Stimulated activated CD4-positive, alpha-beta T cell treated with anti-CD3 and anti-CD28 coated beads, Interleukin-2, amount 100 ng/mL, for 24 hours (primary cell): ENCODE measurements at regions not wholly inside any gene's neighbourhood (a gene's known extent, or its start where the extent isn't known, plus 50 kb on each side); places are given as distances from the start of the nearest gene placed in this dataset.

Experiments
- DNase-seq, 2 donors: peaks; one replicate each; pipeline ENCODE4 v3.0.0-alpha.2; 2020

- no peak for DNase-seq
These were observed 197.7 kb downstream of the CD47 start for GRCh38 chr3:107892955-107893624.

GRCh38 chr3:107884719-107885460 is 205.9 kb downstream of the CD47 start:
- no peak for DNase-seq

GRCh38 chr3:107884028-107884427 is 206.8 kb downstream of the CD47 start:
- no peak for DNase-seq

DNA sequence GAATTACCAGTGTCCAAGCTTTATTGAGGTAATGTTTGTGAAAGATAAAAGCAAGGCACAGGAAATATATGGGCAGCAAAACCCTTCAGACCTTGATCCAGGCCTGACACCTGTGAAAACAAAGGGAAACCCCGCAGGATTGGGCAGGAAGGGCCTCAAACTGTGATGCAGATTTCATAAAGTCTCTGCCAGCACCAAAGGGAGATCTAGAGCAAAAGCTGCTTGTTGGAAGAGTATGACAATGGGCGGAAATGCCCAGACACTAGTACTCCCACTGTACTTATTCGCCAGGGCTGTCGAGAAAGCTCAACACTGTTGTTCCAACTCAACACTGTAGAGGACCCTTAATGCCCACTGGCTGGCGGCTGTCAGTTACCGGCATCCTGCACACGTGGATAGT is 207.9 kb downstream of the CD47 start:
- no peak for DNase-seq

DNA sequence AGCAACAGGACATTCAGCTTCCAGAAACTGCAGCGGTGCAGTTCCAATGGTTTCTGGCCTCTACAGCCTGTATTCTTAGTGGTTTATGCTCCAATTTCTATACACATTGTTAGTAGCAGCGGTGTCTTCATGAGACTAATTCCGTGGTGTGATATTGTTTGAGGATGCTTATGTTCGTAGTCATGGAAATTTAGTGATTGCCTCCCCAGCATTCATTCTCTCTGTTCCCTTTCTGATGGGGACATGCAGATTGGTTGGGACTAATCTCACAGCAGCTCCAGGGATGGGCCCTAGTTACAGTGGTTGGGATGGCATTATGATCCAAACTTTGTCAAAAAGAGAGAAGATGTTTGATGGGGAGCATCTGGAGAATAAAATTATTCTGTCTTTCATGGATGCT is 208.6 kb downstream of the CD47 start:
- DNase-seq, result no peak

DNA sequence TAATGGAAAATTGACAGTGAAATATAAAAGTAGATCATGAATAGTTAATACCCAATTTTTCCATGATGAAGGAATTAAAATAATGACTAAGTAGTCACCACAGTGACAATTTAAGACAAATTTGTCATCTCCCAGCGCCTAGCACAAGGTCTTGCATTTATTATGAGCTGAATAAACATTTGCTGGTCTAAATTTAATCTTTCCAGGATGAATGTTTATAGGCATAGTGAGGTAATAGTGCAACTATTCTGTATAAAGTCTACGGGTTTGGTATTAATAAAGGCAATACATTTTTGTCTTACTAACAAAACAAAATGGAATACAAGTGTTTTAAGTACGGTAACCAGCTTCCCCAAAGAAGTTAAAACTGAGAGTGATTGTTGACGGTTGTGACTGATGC is 209.3 kb downstream of the CD47 start:
- DNase-seq, result no peak

GRCh38 chr3:107880702-107881101 is 210.1 kb downstream of the CD47 start:
- no peak for DNase-seq

DNA sequence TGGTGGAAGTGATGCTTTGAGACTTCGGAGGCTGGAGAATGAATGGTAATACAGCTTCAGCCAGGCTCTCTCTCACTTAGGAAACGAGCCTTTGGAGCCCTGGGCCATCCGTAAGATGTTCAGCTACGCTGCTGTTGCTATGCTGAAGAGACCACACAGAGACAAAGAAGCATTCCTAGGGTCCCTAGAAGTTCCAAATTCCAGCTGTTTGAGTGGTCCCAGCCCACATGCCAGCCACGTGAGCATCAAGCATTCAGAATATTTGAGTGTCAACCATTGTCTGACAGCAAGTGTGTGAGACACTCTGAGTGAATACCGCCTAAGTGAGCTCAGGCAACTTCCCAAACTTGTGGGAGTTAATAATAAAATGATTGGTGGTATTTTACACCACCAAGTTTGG is 212.9 kb downstream of the CD47 start:
- no peak for DNase-seq

DNA sequence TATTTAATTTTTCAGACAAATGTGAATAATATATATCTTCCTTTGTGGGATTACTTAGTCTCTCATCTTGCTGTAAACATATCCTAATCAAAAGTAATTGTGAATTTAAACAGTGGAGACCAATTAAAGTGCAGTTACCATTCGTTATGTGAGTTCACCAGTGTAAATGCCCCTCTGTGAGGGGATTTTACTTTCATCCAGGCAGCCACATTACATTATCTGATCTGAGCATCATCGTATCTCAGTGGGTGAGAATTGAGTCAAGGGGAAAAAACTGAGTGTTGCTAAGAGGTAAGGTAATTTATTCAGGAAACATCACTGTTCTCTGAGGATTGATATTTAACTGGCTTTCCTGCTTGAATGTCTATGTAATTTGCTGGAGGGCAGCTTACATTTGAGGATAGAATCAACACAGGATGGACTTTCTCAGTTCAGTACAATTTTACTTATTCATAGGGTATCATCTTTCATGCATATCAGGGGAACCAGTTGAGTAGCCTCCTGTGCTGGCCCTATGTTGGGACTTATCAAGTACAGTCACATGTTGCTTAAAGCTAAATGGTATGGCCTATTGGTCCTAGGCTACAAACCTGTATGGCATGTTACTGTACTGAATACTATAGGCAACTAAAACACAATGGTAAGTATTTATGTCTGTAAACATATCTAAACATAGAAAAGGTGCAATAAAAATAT is 219.7 kb downstream of the CD47 start:
- no peak for DNase-seq

DNA sequence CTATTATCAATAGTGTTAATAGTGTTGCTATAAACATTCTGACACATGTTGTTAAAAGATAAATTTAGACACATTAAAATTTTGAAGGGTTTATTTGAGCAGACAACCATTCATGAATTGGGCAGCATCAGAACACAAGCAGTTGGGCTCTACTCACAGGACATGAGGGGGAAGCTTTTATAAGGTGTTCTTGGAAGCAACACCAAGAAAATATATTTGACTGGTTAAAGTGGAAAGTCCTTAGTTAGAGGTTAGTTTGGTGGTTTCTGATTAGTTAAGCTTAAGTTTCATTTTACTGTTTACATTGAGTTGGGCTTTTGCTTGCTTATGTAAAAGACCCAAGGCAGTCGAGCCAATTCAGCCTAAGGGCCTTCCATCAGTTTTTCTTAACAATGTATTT is 220.7 kb downstream of the CD47 start:
- no peak for DNase-seq

DNA sequence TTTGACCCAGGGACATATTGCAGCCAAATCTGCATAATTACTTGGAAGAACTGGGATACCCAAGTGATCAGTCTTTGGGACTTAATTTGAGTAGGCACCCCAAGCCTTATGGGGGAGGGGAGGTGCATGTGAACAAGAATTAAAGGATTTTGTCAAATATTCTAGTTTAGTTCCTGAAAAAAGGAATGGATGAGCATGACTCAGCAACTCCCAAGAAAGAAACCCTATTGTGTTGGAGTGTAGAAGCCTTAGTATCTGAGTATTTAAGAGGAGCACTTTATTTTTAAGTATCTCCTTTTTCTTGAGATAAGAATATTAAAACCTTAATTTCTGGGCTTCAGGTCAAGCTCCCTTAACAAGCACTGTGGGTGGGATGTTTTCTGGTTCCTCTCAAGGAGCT is 222.4 kb downstream of the CD47 start:
- DNase-seq, result no peak

GRCh38 chr3:107861904-107862303 is 228.9 kb downstream of the CD47 start:
- DNase-seq, result no peak

DNA sequence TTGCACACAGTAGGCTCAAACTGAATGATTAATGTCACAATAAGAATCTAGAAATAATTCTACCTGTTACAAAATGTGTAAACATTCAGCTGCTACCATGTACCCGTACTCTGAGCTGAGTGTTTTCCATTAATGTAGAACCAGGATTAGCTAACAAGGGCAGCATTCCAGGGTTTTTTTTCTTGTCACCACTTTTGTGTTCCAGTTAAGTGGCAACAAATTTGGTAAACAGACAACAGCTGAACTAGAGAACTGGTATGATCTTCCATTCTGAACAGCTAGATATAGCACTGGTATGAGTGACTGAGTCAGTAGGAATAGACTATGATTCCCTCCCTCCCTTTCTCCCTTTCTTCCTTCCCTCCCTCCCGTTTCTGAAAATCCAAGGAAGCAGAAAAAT is 229.4 kb downstream of the CD47 start:
- no peak for DNase-seq
